Heart left ventricle (tissue), 16 donors: ENCODE measurements at regions not wholly inside any gene's neighbourhood (a gene's known extent, or its start where the extent isn't known, plus 50 kb on each side); places are given as distances from the start of the nearest gene placed in this dataset.

ENCODE experiments used
- ATAC-seq, 4 donors: fragments of 200-7000 bp; cut with Tn5 transposase; one replicate each; pipeline ENCODE4 v1.9.1; 2020 to 2022; ENCODE audit warnings: moderate library complexity in 4 of 4, mild to moderate bottlenecking in 3 of 4, moderate number of reproducible peaks in 1 of 4
- DNase-seq, 5 donors: peaks; one replicate each; pipeline ENCODE4 v3.0.0-alpha.2; 2020
- H3K27ac ChIP-seq, 12 donors: fragments of 200-600 bp; sonication (generic) in 4 of 12; one replicate each; pipeline versions ENCODE4 v1.5.0 to v1.8.0; 2016 to 2022; ENCODE audit warnings: mild to moderate bottlenecking in 2 of 12
- H3K27me3 ChIP-seq, 9 donors: fragments of 200-600 bp; sonication (generic) in 2 of 9; one replicate each; pipeline versions ENCODE4 v1.5.1 to v1.8.0; 2016 to 2022; ENCODE audit warnings: mild to moderate bottlenecking in 3 of 9
- H3K36me3 ChIP-seq, 9 donors: fragments of 200-600 bp; sonication (generic) in 2 of 9; one replicate each; pipeline versions ENCODE4 v1.5.0 to v1.8.0; 2018 to 2022; ENCODE audit warnings: mild to moderate bottlenecking in 2 of 9
- H3K4me1 ChIP-seq, 12 donors: fragments of 200-600 bp; sonication (generic) in 4 of 12; one replicate each; pipeline versions ENCODE4 v1.5.0 to v1.8.0; 2016 to 2022; ENCODE audit warnings: mild to moderate bottlenecking in 3 of 12
- H3K4me3 ChIP-seq, 12 donors: fragments of 200-600 bp; sonication (generic) in 4 of 12; one replicate each; pipeline versions ENCODE4 v1.5.0 to v1.8.0; 2017 to 2022; ENCODE audit warnings: mild to moderate bottlenecking in 9 of 12, moderate library complexity in 4 of 12
- H3K9me3 ChIP-seq, 12 donors: fragments of 200-600 bp; sonication (generic) in 4 of 12; one replicate each; pipeline versions ENCODE4 v1.5.0 to v1.8.0; 2016 to 2022; ENCODE audit warnings: mild to moderate bottlenecking in 1 of 12
- POLR2A ChIP-seq, 2 donors: fragments of 450-650 bp; IDR thresholded peaks; one replicate each; pipeline ENCODE4 v1.6.1; 2017; ENCODE audit warnings: antibody characterized with exemption in 2 of 2, mild to moderate bottlenecking in 2 of 2, moderate library complexity in 2 of 2
- WGBS, 4 donors: extraction: QIAGEN DNeasy Blood & Tissue Kit in 2 of 4; methylation state at CpG; one replicate each; pipeline versions ENCODE4 v1.1.5 to v1.1.7; 2013 to 2018; 5-methylcytosine and 5-hydroxymethylcytosine counted together
- intact Hi-C, 10 donors: fragments of 100-400 bp; cut with DNase I; formaldehyde crosslinking; loops; one replicate each; pipeline versions ENCODE4 v1.11.1 to v1.14.2; 2022
- TF ChIP-seq, protein P1 (sequence below), 12 donors: fragments of 200-600 bp; sonication (generic) in 4 of 12; IDR thresholded peaks; one replicate each; pipeline versions ENCODE4 v1.5.0 to v1.8.0; 2018 to 2022; ENCODE audit warnings: antibody characterized with exemption in 12 of 12, mild to moderate bottlenecking in 5 of 12
- donor health status: ischemic (EF 13 %, LVEDD 7.1; RV severe dilation, severe dysfunction).
- donor health status: healthy with polysubstance abuse.
- donor health status: DM: no; HTN: yes; CAD: no.
- donor health status: DM: no; HTN: no; CAD: no.
- donor health status: ischemic (EF 25% LVEDD 6.9; RV normal size, moderate dysfunction).
- donor health status: ischemic (EF 25% LVEDD 5.7; RV mildly dilated, moderate dysfunction).
- donor health status: healthy.
- donor health status: DM: yes; HTN: yes; CAD: no.
- donor health status: ischemic (EF 35%, LVEDD 5.7; RV mildly dilated, moderate dysfunction).
- donor health status: nonischemic (EF 11% LVEDD 7.7; RV severe dilation, severe dysfunction).
- donor health status: DM: yes; HTN: yes; CAD: no.
- donor health status: PGD.
- donor health status: ischemic (EF 29% LVEDD 5.4; RV normal size, mild dysfunction).
- donor health status: nonischemic (EF 23%, LVEDD 6.1; RV moderate dilation, normal function).

DNA sequence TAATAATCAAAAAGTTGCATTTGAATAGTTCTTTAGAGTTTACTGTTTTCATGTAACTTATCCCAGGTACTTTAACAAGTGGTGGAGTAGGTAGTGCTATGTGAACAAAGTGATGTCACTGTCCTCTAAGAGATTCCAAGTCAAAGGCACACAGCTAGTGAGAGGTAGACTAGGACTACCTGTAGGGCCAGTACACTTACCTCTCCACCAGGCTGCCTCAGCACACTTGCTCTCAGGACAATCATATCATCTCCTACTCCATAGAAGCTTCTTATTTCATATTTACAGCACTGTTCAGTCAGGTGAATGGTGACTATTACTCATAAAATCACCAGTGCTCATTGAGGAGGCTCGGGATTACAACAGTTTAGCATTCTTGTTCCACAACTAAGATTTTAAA lies 173.0 kb upstream of the EMCN start:
- Histone ChIP-seq H3K36me3 (no peaks in the 10 kb centered on the region), H3K4me1 (peaks cover 0 to 1% (median 0%) of the 10 kb centered on the region in 12 donors), H3K27me3 (no peaks in the 10 kb centered on the region), H3K9me3 (peaks cover 0 to under 1% (median 0%) of the 10 kb centered on the region in 12 donors), H3K4me3 (no peak overlapping the region), H3K27ac (no peak overlapping the region)
- no peak for ATAC-seq
- intact Hi-C loops = no loop called here
- no peak for TF ChIP-seq POLR2A (IDR thresholded peaks at IDR 0.05)
- TF ChIP-seq, protein P1, sequence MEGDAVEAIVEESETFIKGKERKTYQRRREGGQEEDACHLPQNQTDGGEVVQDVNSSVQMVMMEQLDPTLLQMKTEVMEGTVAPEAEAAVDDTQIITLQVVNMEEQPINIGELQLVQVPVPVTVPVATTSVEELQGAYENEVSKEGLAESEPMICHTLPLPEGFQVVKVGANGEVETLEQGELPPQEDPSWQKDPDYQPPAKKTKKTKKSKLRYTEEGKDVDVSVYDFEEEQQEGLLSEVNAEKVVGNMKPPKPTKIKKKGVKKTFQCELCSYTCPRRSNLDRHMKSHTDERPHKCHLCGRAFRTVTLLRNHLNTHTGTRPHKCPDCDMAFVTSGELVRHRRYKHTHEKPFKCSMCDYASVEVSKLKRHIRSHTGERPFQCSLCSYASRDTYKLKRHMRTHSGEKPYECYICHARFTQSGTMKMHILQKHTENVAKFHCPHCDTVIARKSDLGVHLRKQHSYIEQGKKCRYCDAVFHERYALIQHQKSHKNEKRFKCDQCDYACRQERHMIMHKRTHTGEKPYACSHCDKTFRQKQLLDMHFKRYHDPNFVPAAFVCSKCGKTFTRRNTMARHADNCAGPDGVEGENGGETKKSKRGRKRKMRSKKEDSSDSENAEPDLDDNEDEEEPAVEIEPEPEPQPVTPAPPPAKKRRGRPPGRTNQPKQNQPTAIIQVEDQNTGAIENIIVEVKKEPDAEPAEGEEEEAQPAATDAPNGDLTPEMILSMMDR (IDR thresholded peaks at IDR 0.05) = no peak
- no peak for DNase-seq
- WGBS, 4 donors = 91 to 100% (median 97%) methylated on average over 1 of the region's 1 CpG

DNA sequence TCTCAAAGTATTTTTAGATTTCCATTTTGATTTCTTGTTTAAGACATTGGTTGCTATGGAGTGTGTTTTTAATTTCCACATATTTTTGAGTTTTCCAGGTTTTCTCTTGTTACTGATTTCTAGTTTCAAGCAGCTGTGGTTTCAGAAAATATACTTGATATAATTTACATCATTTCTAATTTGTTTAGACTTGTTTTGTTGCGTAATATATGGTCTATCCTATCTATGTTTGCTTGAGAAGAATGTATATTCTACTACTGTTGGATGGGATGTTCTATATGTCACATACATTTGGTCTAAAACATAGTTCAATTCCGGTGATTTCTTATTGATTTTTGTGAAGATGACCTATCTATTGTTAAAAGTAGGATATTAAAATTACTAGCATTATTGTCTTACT lies 170.5 kb upstream of the EMCN start:
- Histone ChIP-seq H3K9me3 (peaks cover 0 to 23% (median 0%) of the 10 kb centered on the region in 12 donors), H3K27ac (no peak overlapping the region), H3K4me1 (no peaks in the 10 kb centered on the region), H3K4me3 (no peak overlapping the region), H3K27me3 (no peaks in the 10 kb centered on the region), H3K36me3 (no peaks in the 10 kb centered on the region)
- WGBS, 4 donors = 91 to 95% (median 93%) methylated on average over 2 of the region's 2 CpGs
- no peak for DNase-seq
- intact Hi-C loops = no loop called here
- no peak for ATAC-seq
- TF ChIP-seq, protein P1 (IDR thresholded peaks at IDR 0.05) = no peak
- no peak for TF ChIP-seq POLR2A (IDR thresholded peaks at IDR 0.05)

DNA sequence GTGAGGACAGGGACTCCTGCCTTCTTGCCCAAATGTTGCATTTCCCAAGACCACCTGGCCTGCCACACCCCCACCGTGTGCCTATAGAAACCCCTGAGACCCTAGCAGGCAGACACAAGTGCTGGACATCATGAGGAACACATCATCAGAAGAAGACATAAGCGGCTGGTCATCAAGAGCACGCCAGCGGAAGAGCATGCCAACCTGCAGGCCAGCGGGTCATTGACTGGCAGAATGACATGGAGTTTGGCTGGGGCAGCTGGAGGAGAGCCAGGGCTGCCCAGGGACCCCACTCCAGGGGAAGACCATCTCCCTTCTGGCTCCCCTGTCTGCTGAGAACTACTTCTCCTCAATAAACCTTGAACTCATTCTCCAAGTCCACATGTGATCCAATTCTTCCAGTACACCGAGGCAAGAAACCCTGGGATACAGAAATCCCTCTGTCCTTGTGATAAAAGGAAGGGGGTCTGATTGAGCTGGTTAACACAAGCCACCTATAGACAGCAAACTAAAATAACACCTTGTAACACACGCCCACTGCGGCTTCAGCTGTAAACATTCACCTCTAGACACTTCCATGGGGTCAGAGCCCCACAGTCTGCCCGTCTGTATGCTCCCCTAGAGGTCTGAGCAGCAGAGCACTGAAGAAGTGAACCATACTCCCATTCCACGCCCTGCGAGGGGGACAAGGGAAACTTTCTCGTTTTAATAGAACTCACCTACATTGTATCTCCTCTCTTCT lies 164.8 kb upstream of the EMCN start:
- Histone ChIP-seq H3K4me1 (no peaks in the 10 kb centered on the region), H3K4me3 (no peak overlapping the region), H3K9me3 (peaks cover 0 to 28% (median 0%) of the 10 kb centered on the region in 12 donors), H3K27me3 (no peaks in the 10 kb centered on the region), H3K27ac (no peak overlapping the region), H3K36me3 (no peaks in the 10 kb centered on the region)
- ATAC-seq = no peak
- intact Hi-C loops = no loop called here
- 85 to 90% (median 88%) methylated on average over 8 to 12 of the region's 12 CpGs for WGBS, 4 donors
- DNase-seq = no peak
- TF ChIP-seq, protein P1 (IDR thresholded peaks at IDR 0.05) = no peak
- TF ChIP-seq POLR2A (IDR thresholded peaks at IDR 0.05) = no peak

DNA sequence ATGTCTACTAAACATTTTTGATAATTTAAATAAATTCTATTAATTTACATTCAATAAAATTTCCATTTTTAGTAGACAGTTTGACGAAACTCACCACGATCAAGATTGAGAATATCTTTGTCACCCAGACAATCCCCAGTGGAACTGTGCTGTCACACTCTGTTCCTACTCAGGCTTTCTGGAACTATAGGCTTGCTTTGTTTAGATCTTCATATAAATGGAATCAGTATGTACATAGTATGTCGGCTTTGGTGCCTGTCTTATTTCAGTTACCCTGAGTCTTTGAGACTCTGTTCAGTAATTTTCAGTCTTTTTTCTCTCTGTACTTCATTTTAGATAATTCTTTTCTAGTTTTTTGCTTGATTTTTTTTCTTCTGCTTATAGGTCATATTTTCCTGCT lies 163.5 kb upstream of the EMCN start:
- Histone ChIP-seq H3K9me3 (peaks cover 0 to 28% (median 0%) of the 10 kb centered on the region in 12 donors), H3K27me3 (no peaks in the 10 kb centered on the region), H3K4me1 (no peaks in the 10 kb centered on the region), H3K4me3 (no peak overlapping the region), H3K36me3 (no peaks in the 10 kb centered on the region), H3K27ac (no peak overlapping the region)
- DNase-seq (no peak), ATAC-seq (no peak)
- intact Hi-C loops = no loop called here
- TF ChIP-seq POLR2A (IDR thresholded peaks at IDR 0.05) = no peak
- TF ChIP-seq, protein P1 (IDR thresholded peaks at IDR 0.05) = no peak
- 76 to 90% (median 82%) methylated on average over 3 of the region's 3 CpGs for WGBS, 4 donors
